Calu3 (cell line): ENCODE measurements at regions not wholly inside any gene's neighbourhood (a gene's known extent, or its start where the extent isn't known, plus 50 kb on each side); places are given as distances from the start of the nearest gene placed in this dataset.

Experiments
- BruUV-seq: library from RNA; stranded (reverse); fragments of 400-500 nt; replicated peaks from 2 replicates; lab custom pipeline; 2021; lab: Mats Ljungman, UMichigan
- CTCF ChIA-PET: fragments of 300-600 bp; sonication (Branson Sonifier 250); formaldehyde crosslinking; loops from one replicate; lab custom pipeline; 2022; ENCODE audit warnings: antibody characterized with exemption; lab: Charles Lee
- DNase-seq: peaks from one replicate; pipeline ENCODE4 v3.0.0; 2022
- H3K27ac Mint-ChIP-seq: one replicate; pipeline ENCODE4 v1.8.0; 2022; ENCODE audit warnings: mixed read lengths; ENCODE audit not compliant: unreplicated experiment
- H3K27me3 Mint-ChIP-seq: one replicate; pipeline ENCODE4 v1.8.0; 2022; ENCODE audit warnings: mixed read lengths; ENCODE audit not compliant: unreplicated experiment
- H3K36me3 Mint-ChIP-seq: one replicate; pipeline ENCODE4 v1.8.0; 2022; ENCODE audit warnings: mild to moderate bottlenecking, moderate library complexity, mixed read lengths; ENCODE audit not compliant: insufficient read depth, unreplicated experiment
- H3K4me1 Mint-ChIP-seq: one replicate; pipeline ENCODE4 v1.8.0; 2022; ENCODE audit warnings: mild to moderate bottlenecking, low read depth, mixed read lengths; ENCODE audit not compliant: unreplicated experiment
- H3K4me3 Mint-ChIP-seq: one replicate; pipeline ENCODE4 v1.8.0; 2022; ENCODE audit warnings: mild to moderate bottlenecking, low read depth, moderate library complexity, mixed read lengths; ENCODE audit not compliant: unreplicated experiment
- H3K9me3 Mint-ChIP-seq: one replicate; pipeline ENCODE4 v1.8.0; 2022; ENCODE audit warnings: low read depth, mixed read lengths; ENCODE audit not compliant: unreplicated experiment
- CTCF ChIP-seq: fragments of 200-600 bp; IDR thresholded peaks from one replicate; pipeline ENCODE4 v1.8.0; 2022; ENCODE audit warnings: antibody characterized with exemption; ENCODE audit not compliant: unreplicated experiment
- intact Hi-C: fragments of 100-400 bp; cut with micrococcal nuclease; formaldehyde crosslinking; loops from one replicate; pipeline ENCODE4 v1.10.0; 2022; ENCODE audit not compliant: unreplicated experiment

DNA sequence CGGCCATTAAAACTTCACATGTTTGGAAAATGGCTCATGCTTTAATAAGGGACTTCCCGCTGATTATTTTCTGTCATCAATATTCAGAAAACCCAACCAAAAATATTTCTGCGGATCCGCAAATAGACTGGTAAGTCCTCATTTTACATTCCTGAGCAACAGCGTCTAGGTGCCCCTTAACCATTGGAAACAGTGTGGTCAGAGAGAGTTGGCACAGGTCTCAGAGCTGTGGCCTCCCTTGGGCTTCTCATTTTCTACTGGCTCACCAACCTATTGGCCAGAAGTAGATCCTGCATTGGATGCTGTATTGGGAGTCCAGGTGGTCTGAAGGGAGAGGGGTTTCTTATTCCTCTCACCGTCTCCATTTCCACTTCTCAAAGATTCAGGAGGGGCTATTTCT lies 348.1 kb upstream of the DCBLD2 start:
- no peak for TF ChIP-seq CTCF
- intact Hi-C loops = no loop called here
- no peak overlapping the region for H3K27ac Mint-ChIP-seq
- peaks cover 9% of the 10 kb centered on the region for H3K4me1 Mint-ChIP-seq
- CTCF ChIA-PET = interaction anchor here (0.6 kb wide), 1 partner anchor 226 kb away, joined by 6 read pairs; no protein-coding TSS in a partner anchor
- no peak for DNase-seq
- H3K4me3 Mint-ChIP-seq = no peak overlapping the region
- no peaks in the 10 kb centered on the region for H3K36me3 Mint-ChIP-seq
- no peaks in the 10 kb centered on the region for H3K27me3 Mint-ChIP-seq
- no peaks in the 10 kb centered on the region for H3K9me3 Mint-ChIP-seq
- no TSS peak for BruUV-seq

GRCh38 chr3:99248913-99249312 lies 347.4 kb upstream of the DCBLD2 start:
- H3K27ac Mint-ChIP-seq = no peak overlapping the region
- DNase-seq = no peak
- H3K27me3 Mint-ChIP-seq = no peaks in the 10 kb centered on the region
- H3K4me3 Mint-ChIP-seq = no peak overlapping the region
- intact Hi-C loops = no loop called here
- CTCF ChIA-PET = interaction anchor here (0.7 kb wide), 1 partner anchor 920 kb away, joined by 3 read pairs; no protein-coding TSS in a partner anchor
- H3K36me3 Mint-ChIP-seq = no peaks in the 10 kb centered on the region
- H3K9me3 Mint-ChIP-seq = no peaks in the 10 kb centered on the region
- no peak for TF ChIP-seq CTCF
- BruUV-seq = no TSS peak
- peaks cover 9% of the 10 kb centered on the region for H3K4me1 Mint-ChIP-seq

- Mint-ChIP-seq H3K27ac (no peak overlapping the region), H3K9me3 (no peaks in the 10 kb centered on the region), H3K27me3 (no peaks in the 10 kb centered on the region), H3K4me3 (no peak overlapping the region), H3K36me3 (no peaks in the 10 kb centered on the region), H3K4me1 (peaks cover 9% of the 10 kb centered on the region)
- no TSS peak for BruUV-seq
- CTCF ChIA-PET = no interaction called here
- intact Hi-C loops = no loop called here
- no peak for TF ChIP-seq CTCF
- no peak for DNase-seq
These were observed 346.6 kb upstream of the DCBLD2 start for GRCh38 chr3:99248130-99248529.

DNA sequence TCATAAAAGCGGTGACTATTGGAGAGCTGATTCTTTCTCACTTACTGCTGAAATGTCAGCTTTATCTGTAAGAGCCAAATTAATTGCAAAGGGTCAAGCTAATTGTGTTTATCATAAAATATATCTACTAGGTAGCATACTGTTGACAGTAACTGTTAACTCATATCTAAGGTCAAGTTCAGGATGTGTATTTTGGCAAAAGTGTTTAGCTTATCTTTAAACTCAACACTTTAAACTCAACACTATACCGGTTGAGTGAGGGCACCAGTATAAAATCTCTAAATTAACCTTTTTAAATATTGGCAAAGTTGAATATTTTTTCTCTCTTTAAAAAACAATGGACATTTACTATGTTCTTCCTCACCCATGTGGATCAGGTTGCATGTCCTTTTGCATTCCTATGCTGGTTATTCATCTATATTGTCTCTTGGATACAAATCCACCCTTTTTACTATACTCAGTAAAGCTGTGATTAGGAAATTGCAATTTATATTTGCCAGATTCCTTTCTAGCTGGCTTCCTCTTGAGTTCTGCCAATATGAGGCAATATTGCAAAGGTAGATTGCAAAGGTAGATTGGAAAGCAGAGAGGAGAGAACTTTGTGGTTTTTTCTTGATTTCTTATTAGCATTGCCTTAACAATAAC lies 344.6 kb upstream of the DCBLD2 start:
- H3K27ac Mint-ChIP-seq = no peak overlapping the region
- H3K27me3 Mint-ChIP-seq = no peaks in the 10 kb centered on the region
- H3K4me1 Mint-ChIP-seq = peaks cover 10% of the 10 kb centered on the region
- no peak overlapping the region for H3K4me3 Mint-ChIP-seq
- H3K9me3 Mint-ChIP-seq = no peaks in the 10 kb centered on the region
- TF ChIP-seq CTCF = no peak
- CTCF ChIA-PET = no interaction called here
- BruUV-seq = no TSS peak
- no peak for DNase-seq
- H3K36me3 Mint-ChIP-seq = no peaks in the 10 kb centered on the region
- intact Hi-C loops = no loop called here
